ENCODE measurements at regions not wholly inside any gene's neighbourhood (a gene's known extent, or its start where the extent isn't known, plus 50 kb on each side); places are given as distances from the start of the nearest gene placed in this dataset.

GRCh38 chr9:73548201-73548600 lies 396.5 kb downstream of the ANXA1 start:
- POLR2A ChIA-PET (ENCODE audit: unreplicated experiment), result no interaction called here
- Histone ChIP-seq H3K56ac (ENCODE audit: extremely low read depth, insufficient read depth, low read length) (no peak overlapping the region), H2BK15ac (ENCODE audit: low read depth, low read length) (no peak overlapping the region), H2BK120ac (ENCODE audit: low read depth, low read length) (no peak overlapping the region), H3K79me1 (ENCODE audit: low read depth in 1 of 2, low read length in 2 of 2) (no peaks in the 10 kb centered on the region), H4K8ac (ENCODE audit: low read depth in 2 of 2, low read length in 2 of 2) (no peak overlapping the region), H3K4ac (ENCODE audit: low read depth, low read length) (no peak overlapping the region), H2BK5ac (ENCODE audit: low read depth, low read length, poor library complexity, severe bottlenecking) (no peak overlapping the region), H3K27ac (ENCODE audit: insufficient read depth, low read length) (no peak overlapping the region), H3K14ac (replicated peaks; ENCODE audit: low read depth, low read length) (no peak overlapping the region), H2AK9ac (replicated peaks; ENCODE audit: low read depth, low read length, poor library complexity) (no peak overlapping the region), H3K4me1 (ENCODE audit: control insufficient read depth, insufficient read depth, low read length) (no peaks in the 10 kb centered on the region), H2AK5ac (ENCODE audit: low read depth, low read length) (no peak overlapping the region), H3K27me3 (ENCODE audit: control insufficient read depth, insufficient read depth, low read length) (no peaks in the 10 kb centered on the region), H4K91ac (ENCODE audit: insufficient read depth, low read depth, low read length) (no peak overlapping the region), H3K9me1 (ENCODE audit: insufficient read depth, low read length) (no peaks in the 10 kb centered on the region), H3K23ac (ENCODE audit: low read depth, low read length) (no peak overlapping the region), H3K36me3 (ENCODE audit: control insufficient read depth, insufficient read depth, low read length) (no peaks in the 10 kb centered on the region), H2BK20ac (ENCODE audit: low read depth, low read length) (no peak overlapping the region), H4K5ac (ENCODE audit: low read depth, low read length) (no peak overlapping the region), H4K20me1 (ENCODE audit: insufficient read depth, low read length) (no peaks in the 10 kb centered on the region), H3K18ac (ENCODE audit: low read depth, low read length) (no peak overlapping the region), H3K4me3 (ENCODE audit: insufficient read depth, low read depth, low read length) (no peak overlapping the region), H3K9ac (ENCODE audit: low read depth, low read length) (no peak overlapping the region), H3K9me3 (ENCODE audit: control insufficient read depth, insufficient read depth, low read length) (no peaks in the 10 kb centered on the region; the same call in 1 of the 2 replicates), H3K4me2 (ENCODE audit: low read depth, low read length) (no peak overlapping the region), H2AFZ (replicated peaks; ENCODE audit: low read length, poor library complexity) (no peak overlapping the region)
- WGBS, 2 experiments (ENCODE audit: extremely low coverage in 2 of 2, insufficient read length in 1 of 2), result no CpG with 5 or more reads among the region's 5 CpGs
- CTCF ChIA-PET, result no interaction called here
- dilution Hi-C loops (cut with HindIII; ENCODE audit: low sequenced_read_pairs, unreplicated experiment), result no loop called here
- in situ Hi-C loops (cut with MboI; ENCODE audit: low sequenced_read_pairs), result no loop called here
- no TSS peak for BruUV-seq (replicated peaks)
- TF ChIP-seq MAFK (IDR thresholded peaks at IDR 0.05; ENCODE audit: low read depth, low read length), result no peak
- no peak for TF ChIP-seq USF2 (IDR thresholded peaks at IDR 0.05; ENCODE audit: low read depth, low read length)
- TF ChIP-seq POLR2A (IDR thresholded peaks at IDR 0.05; ENCODE audit: low read depth, low read length), result no peak
- no peak for TF ChIP-seq RFX5 (IDR thresholded peaks at IDR 0.05; ENCODE audit: low read depth, low read length)
- TF ChIP-seq NFE2L2 (IDR thresholded peaks at IDR 0.05; ENCODE audit: low read depth, low read length), result no peak
- no peak for TF ChIP-seq RAD21 (IDR thresholded peaks at IDR 0.05; ENCODE audit: low read length)
- no peak for TF ChIP-seq MAZ (IDR thresholded peaks at IDR 0.05; ENCODE audit: borderline replicate concordance, low read depth, low read length)
- no peak for TF ChIP-seq FOS (IDR thresholded peaks at IDR 0.05; ENCODE audit: low read depth, low read length)
- TF ChIP-seq CHD1 (IDR thresholded peaks at IDR 0.05; ENCODE audit: low read depth, low read length), result no peak
- no peak for TF ChIP-seq RCOR1 (IDR thresholded peaks at IDR 0.05; ENCODE audit: insufficient replicate concordance, low read length)
- no peak for TF ChIP-seq CTCF (conservative IDR thresholded peaks at IDR 0.05; ENCODE audit: low read depth, low read length)
- no peak for TF ChIP-seq BHLHE40 (IDR thresholded peaks at IDR 0.05; ENCODE audit: low read depth, low read length)
- intact Hi-C loops (cut with micrococcal nuclease), result no loop called here
- no peak for DNase-seq
- ATAC-seq (ENCODE audit: low read depth), result no peak

Data from IMR-90 (cell line).